ENCODE measurements at regions not wholly inside any gene's neighbourhood (a gene's known extent, or its start where the extent isn't known, plus 50 kb on each side); places are given as distances from the start of the nearest gene placed in this dataset.

- ATAC-seq (no peak), FAIRE-seq (no peak), DNase-seq (ENCODE audit: low read depth in 1 of 2, low spot score in 1 of 2) (no peak)
- POLR2A ChIA-PET: no interaction called here
- no peaks in the 10 kb centered on the region for H3K4me1 ChIP-seq
- TF ChIP-seq HMGXB4 (CRISPR knock-in tag; IDR thresholded peaks at IDR 0.05; ENCODE audit: borderline replicate concordance) (no peak), HOXB5 (CRISPR knock-in tag; IDR thresholded peaks at IDR 0.05) (no peak), RARB (CRISPR knock-in tag; IDR thresholded peaks at IDR 0.05) (no peak), PBX3 (IDR thresholded peaks at IDR 0.05) (no peak), KDM5A (IDR thresholded peaks at IDR 0.05) (no peak), HES2 (IDR thresholded peaks at IDR 0.05) (no peak), E2F6 (IDR thresholded peaks at IDR 0.05; ENCODE audit: borderline replicate concordance, low read depth) (no peak), GATA3 (IDR thresholded peaks at IDR 0.05; ENCODE audit: borderline replicate concordance) (no peak), MAFK (IDR thresholded peaks at IDR 0.05; ENCODE audit: partially characterized antibody) (no peak), HOXA7 (CRISPR knock-in tag; IDR thresholded peaks at IDR 0.05) (no peak)
- 3% methylated on average over 3 of the region's 3 CpGs for WGBS (ENCODE audit: missing lambda C conversion rate)
- H3K9me3 ChIP-seq: no peaks in the 10 kb centered on the region
- no peak overlapping the region for H3K27ac ChIP-seq
- H3K4me2 ChIP-seq: no peak overlapping the region
- H3K4me3 ChIP-seq: no peak overlapping the region
- CTCF ChIA-PET: no interaction called here
Measured at GRCh38 chr12:24034894-24035293, 85.4 kb upstream of the SOX5 start.

- 55% methylated on average over 3 of the region's 3 CpGs for WGBS (ENCODE audit: missing lambda C conversion rate)
- TF ChIP-seq NR3C1 (IDR thresholded peaks at IDR 0.05) (no peak), CBX8 (IDR thresholded peaks at IDR 0.05) (no peak), POLR2A (IDR thresholded peaks at IDR 0.05; ENCODE audit: low read length) (no peak), HOXB5 (CRISPR knock-in tag; IDR thresholded peaks at IDR 0.05) (no peak), FOXS1 (CRISPR knock-in tag; IDR thresholded peaks at IDR 0.05) (no peak), E2F6 (IDR thresholded peaks at IDR 0.05; ENCODE audit: borderline replicate concordance, low read depth) (no peak), NPAS2 (CRISPR knock-in tag; IDR thresholded peaks at IDR 0.05; ENCODE audit: borderline replicate concordance) (no peak), TP53 (CRISPR knock-in tag; IDR thresholded peaks at IDR 0.05) (no peak), MAFK (IDR thresholded peaks at IDR 0.05; ENCODE audit: partially characterized antibody) (no peak), GATA3 (IDR thresholded peaks at IDR 0.05; ENCODE audit: borderline replicate concordance) (no peak), HMGXB4 (CRISPR knock-in tag; IDR thresholded peaks at IDR 0.05; ENCODE audit: borderline replicate concordance) (no peak), EHF (CRISPR knock-in tag; IDR thresholded peaks at IDR 0.05) (no peak), ZNF302 (CRISPR knock-in tag; IDR thresholded peaks at IDR 0.05) (no peak), POLR2AphosphoS2 (conservative IDR thresholded peaks at IDR 0.05; ENCODE audit: low read length) (no peak), KDM1A (IDR thresholded peaks at IDR 0.05; ENCODE audit: low read depth) (no peak), MYC (IDR thresholded peaks at IDR 0.05; ENCODE audit: borderline replicate concordance, low read length) (no peak)
- ChIA-PET CTCF (no interaction called here), POLR2A (no interaction called here)
- Histone ChIP-seq H3K4me2 (no peak overlapping the region), H3K9me3 (no peaks in the 10 kb centered on the region), H3K27ac (no peak overlapping the region), H3K4me1 (no peaks in the 10 kb centered on the region), H3K4me3 (no peak overlapping the region)
- no peak for FAIRE-seq
- no peak for ATAC-seq
- DNase-seq (ENCODE audit: low read depth in 1 of 2, low spot score in 1 of 2): no peak
Measured at GRCh38 chr12:24034160-24034559, 84.7 kb upstream of the SOX5 start.
